ENCODE measurements at regions not wholly inside any gene's neighbourhood (a gene's known extent, or its start where the extent isn't known, plus 50 kb on each side); places are given as distances from the start of the nearest gene placed in this dataset.

DNA sequence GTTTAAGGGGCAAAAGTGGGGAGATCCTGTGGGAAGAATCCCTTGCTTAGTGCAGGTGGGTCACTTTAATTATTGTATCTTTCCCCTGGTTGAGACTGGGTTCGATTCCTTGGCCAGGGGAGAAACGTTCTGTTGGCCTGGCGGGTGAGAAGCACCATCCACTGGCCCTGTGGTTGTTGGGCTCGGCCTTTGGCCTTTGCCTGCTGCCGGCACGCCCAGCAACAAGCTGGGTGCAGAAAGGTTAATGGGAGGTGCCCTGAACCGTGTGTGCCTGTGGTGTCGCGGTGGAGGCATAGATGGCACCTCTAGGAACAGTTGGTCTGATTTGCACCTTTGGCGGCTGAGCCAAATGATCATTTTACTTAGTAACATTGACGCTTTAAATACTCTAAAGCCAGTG is 363.6 kb upstream of the CNTNAP2 start:
- TF ChIP-seq, protein P1, sequence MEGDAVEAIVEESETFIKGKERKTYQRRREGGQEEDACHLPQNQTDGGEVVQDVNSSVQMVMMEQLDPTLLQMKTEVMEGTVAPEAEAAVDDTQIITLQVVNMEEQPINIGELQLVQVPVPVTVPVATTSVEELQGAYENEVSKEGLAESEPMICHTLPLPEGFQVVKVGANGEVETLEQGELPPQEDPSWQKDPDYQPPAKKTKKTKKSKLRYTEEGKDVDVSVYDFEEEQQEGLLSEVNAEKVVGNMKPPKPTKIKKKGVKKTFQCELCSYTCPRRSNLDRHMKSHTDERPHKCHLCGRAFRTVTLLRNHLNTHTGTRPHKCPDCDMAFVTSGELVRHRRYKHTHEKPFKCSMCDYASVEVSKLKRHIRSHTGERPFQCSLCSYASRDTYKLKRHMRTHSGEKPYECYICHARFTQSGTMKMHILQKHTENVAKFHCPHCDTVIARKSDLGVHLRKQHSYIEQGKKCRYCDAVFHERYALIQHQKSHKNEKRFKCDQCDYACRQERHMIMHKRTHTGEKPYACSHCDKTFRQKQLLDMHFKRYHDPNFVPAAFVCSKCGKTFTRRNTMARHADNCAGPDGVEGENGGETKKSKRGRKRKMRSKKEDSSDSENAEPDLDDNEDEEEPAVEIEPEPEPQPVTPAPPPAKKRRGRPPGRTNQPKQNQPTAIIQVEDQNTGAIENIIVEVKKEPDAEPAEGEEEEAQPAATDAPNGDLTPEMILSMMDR (conservative IDR thresholded peaks at IDR 0.05; ENCODE audit: control insufficient read depth, insufficient read depth, low read depth, low read length) = no peak
- no peak for DNase-seq (ENCODE audit: low read depth)
- no peak overlapping the region for H3K4me3 ChIP-seq (ENCODE audit: control insufficient read depth, low read depth, low read length)

DNA sequence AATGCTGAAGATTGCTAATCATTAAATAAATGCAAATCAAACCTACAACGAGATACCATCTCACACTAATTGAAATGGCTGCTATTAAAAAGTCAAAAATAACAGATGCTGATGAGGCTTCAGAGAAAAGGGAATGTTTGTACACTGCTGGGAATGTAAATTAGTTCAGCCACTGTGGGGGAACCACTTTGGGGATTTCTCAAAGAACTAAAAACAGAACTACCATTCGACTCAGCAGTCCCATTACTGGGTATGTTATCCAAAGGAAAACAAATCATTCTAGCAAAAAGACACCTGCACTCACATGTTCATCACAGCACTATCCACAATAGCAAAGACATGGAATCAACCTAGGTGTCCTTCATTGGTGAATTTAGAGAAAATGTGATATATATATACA is 379.0 kb upstream of the CNTNAP2 start:
- no peak overlapping the region for H3K4me3 ChIP-seq (ENCODE audit: control insufficient read depth, low read depth, low read length)
- no peak for DNase-seq (ENCODE audit: low read depth)
- TF ChIP-seq, protein P1 (conservative IDR thresholded peaks at IDR 0.05; ENCODE audit: control insufficient read depth, insufficient read depth, low read depth, low read length) = no peak

DNA sequence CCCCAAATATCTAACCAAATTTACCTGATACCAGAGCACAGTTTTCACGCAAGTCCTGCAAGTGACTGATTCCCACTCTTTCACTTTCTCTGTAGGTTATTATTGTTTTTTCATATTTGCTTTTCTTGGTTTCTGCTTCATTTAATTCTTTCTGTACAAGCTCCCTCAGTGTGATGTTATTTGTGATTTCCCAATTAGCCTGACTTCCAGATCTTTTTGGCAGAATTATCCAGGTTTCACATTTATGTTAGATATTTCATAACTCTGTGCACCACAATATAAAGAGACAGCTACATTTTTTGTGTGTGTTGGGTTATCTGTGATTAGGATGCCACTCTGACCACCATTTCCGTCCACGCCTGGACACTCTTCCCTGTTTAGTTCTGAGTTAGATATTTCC is 381.5 kb upstream of the CNTNAP2 start:
- H3K4me3 ChIP-seq (ENCODE audit: control insufficient read depth, low read depth, low read length) = no peak overlapping the region
- TF ChIP-seq, protein P1 (conservative IDR thresholded peaks at IDR 0.05; ENCODE audit: control insufficient read depth, insufficient read depth, low read depth, low read length) = no peak
- DNase-seq (ENCODE audit: low read depth) = no peak

DNA sequence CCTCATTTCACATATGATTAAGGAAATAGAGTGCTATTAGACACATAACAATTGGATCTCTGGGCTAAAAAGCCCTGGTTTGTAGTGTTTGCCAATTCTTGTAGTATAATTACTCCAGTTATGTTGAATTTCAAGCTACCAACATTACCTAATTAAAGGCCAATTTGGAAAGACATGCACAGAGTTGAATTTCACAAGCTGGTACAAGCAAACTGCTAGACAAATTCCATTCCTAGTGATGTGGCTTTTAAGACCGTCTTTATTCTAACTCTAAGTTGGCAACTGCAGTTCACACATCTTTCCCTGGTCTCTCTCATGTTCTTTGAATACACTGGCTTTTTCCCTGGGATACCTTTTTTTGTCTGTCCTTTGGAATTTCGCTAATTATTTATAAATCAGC is 384.1 kb upstream of the CNTNAP2 start:
- DNase-seq (ENCODE audit: low read depth) = no peak
- TF ChIP-seq, protein P1 (conservative IDR thresholded peaks at IDR 0.05; ENCODE audit: control insufficient read depth, insufficient read depth, low read depth, low read length) = no peak
- H3K4me3 ChIP-seq (ENCODE audit: control insufficient read depth, low read depth, low read length) = no peak overlapping the region

DNA sequence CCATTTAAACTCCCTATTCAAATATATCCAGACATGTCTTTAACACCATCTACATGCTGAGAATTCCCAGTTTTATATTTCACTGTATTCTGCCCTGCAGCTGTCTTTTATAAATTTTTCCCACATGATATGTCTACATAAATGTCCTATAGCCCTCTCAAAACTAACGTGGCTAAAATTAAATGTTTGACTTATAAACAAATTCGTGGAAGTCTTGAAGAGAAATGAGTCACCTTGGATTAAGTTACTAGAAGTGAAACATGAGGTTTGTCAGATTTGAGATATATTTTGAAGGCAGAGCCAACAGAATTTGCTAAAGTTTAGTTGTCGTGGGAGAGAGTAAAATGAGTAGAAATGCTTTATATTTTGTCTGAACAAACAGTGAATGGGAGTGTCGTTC is 386.9 kb upstream of the CNTNAP2 start:
- TF ChIP-seq, protein P1 (conservative IDR thresholded peaks at IDR 0.05; ENCODE audit: control insufficient read depth, insufficient read depth, low read depth, low read length) = no peak
- DNase-seq (ENCODE audit: low read depth) = no peak
- H3K4me3 ChIP-seq (ENCODE audit: control insufficient read depth, low read depth, low read length) = no peak overlapping the region

DNA sequence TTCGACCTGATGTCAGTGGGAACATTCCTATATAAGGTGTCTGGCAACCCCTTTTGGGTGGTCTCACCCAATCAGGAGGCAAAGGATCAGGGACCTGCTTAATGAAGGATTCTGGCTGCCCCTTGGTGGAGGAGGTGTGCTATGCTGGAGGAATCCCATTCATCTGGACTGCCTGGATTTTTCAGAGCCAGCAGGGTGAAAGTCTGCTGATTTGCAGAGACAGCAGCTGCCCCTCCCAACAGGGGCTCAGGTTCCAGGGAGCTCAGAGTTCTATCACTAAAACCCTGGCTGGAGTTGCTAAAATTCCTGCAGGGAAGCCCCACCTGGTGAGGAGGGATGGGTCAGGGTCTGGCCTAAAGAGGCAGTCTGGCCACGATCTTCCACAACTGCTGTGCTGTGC is 398.5 kb upstream of the CNTNAP2 start:
- no peak for DNase-seq (ENCODE audit: low read depth)
- TF ChIP-seq, protein P1 (conservative IDR thresholded peaks at IDR 0.05; ENCODE audit: control insufficient read depth, insufficient read depth, low read depth, low read length) = no peak
- no peak overlapping the region for H3K4me3 ChIP-seq (ENCODE audit: control insufficient read depth, low read depth, low read length)

DNA sequence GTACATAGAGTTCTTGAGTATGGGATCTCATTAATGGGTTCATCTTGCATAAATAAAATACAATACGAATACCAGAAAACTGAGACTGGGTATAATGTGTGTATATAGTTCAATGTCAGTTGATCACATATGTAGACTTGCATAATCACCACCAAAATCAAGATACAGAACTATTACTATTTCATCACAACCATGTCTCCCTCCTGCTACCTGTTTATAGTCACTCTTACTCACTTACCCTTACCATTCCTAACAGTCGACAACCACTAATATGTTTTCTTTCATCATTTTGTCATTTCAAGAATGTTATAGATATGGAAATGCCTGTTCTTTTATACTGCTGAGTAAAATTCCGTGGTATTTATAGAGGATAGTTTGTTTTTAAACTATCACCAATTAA is 416.1 kb upstream of the CNTNAP2 start:
- TF ChIP-seq, protein P1 (conservative IDR thresholded peaks at IDR 0.05; ENCODE audit: control insufficient read depth, insufficient read depth, low read depth, low read length) = no peak
- H3K4me3 ChIP-seq (ENCODE audit: control insufficient read depth, low read depth, low read length) = no peak overlapping the region
- DNase-seq (ENCODE audit: low read depth) = no peak

Data from fibroblast of mammary gland (primary cell).